GM19023 (cell line): ENCODE measurements at regions not wholly inside any gene's neighbourhood (a gene's known extent, or its start where the extent isn't known, plus 50 kb on each side); places are given as distances from the start of the nearest gene placed in this dataset.
"Not testable (repeated sequence)": the region's sequence is repeated elsewhere in the genome, so short reads cannot be mapped to it uniquely, and the experiment has no call there.

Experiments
- ATAC-seq: cut with Tn5 transposase; IDR thresholded peaks from one replicate; pipeline ENCODE4 v1.9.1; 2021; ENCODE audit warnings: mild to moderate bottlenecking, moderate library complexity; ENCODE audit not compliant: unreplicated experiment

DNA sequence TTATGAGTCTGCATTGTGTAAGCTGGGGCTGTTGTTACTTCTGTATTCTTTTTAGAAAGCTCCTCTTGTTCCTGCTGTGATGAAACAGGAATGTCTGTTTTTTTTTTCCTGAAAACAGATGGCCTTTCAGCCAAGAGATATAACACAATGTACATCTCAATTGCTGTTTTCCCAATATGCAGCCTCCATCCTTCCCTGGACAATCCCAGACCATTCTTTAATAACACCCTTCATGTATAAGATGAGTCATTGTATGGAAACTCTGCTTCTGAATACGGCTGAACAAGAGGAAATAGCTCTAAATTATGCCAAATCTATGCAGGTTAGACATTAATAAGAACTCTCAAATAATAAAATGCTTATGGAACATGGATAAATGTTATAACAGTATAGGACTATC lies 60.2 kb upstream of the LRRC4C start:
- no peak for ATAC-seq

DNA sequence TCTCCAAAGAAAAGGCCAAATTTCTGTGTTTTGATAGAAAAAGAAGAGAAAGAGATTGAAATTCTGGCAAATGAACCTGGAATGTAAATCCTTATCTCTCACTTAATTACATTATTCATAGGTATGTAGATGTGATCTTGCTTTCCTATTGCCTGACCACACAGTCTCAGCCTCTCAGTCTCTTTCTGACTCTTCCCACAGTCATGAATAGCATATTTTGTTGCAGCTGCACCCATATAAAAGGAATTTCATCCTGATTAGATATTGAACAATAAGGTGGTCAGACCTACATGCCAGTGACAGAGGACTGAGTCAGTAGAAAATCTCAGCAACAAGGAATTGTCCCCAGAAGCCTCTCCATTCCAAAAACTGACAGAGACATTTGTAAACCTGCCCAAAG lies 62.9 kb upstream of the LRRC4C start:
- no peak for ATAC-seq

DNA sequence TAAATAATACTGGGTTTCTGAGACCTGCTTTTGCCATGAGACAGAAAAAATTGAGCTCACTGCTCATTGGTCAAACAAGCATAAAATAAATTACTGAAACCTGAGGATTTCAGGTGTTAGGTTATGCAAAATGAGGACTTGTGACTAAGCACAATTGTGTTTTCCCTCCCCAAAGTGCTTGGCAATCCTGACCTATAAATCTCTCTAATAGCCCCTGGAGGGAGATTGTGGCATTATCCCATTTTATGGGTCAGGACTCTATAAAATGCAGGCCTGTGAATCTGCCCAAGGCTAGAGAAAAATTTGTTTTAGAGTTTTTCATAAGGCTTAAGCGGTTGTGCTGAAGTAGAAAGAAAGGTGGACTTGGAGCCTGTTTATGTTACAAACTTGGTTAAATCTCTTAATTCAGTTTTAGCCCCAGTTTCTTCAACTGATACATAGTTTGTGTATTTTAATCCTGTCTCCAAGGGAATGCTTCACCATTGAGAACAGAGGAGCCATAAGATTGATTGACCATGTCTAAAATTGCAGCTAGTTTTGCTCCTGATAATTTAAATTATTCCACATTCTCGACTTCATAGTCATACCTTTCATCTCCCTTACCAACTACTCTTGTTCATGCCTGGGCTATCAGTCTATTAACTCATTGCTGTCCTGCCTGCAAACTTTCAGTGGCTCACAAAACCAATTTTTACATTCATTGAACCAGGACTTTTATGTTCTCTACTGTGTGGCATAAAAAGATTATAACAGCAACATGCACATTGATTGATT lies 63.6 kb upstream of the LRRC4C start:
- no peak for ATAC-seq

DNA sequence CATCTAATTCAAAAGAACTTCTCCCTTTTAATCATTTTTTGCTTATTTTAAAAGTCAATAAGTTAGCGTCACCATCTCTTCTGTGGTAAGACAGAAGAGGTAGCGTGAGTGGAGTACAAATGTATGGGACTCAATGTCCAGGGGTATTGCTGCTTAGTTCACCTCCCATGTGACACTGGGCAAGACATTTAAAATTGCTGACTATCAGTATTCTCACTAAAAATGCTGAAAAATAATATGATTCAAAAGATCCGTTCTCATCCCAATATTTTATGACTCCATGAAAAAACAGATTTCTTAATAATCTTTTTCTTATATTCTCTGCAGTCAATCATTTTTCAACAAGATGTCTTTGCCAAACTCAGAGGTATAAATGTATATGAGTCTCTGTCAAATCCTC lies 68.1 kb upstream of the LRRC4C start:
- ATAC-seq: no peak

DNA sequence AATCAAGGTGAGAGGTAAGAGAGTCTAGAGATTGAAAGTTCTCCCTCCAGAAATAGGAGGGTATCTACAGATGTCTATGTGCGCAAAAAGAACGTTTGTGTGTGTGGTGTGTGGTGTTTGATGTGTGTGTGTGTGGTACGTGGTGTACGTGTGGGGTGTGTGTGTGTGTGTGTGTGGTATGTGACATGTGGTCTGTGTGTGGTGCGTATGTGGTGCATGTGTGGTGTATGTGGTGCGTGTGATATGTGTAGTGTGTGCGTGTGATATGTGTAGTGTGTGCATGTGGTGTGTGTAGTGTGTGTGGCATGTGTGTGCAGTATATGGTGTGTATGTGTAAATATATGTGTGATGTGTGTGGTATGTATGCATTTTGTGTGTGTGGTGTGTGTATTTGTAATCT lies 73.0 kb upstream of the LRRC4C start:
- ATAC-seq: no peak

DNA sequence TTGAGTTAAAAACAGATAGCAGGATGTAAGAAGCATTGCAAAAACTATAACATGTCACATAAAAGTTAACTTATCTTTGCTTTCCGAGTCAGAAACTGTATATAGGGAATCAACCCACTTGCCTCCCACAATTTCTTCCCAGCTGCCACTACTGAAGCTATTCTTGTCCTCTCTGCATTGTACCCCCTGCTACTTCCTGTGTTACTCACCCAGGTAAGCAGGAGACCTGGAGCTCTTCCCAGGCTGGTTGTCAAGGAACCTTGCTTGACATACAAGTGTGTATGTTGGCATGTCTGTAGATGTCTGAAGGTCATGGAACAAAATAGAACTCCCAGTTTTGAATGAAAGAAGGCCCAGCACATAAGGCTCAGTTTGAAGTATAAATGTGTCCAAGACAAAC lies 74.3 kb upstream of the LRRC4C start:
- no peak for ATAC-seq

DNA sequence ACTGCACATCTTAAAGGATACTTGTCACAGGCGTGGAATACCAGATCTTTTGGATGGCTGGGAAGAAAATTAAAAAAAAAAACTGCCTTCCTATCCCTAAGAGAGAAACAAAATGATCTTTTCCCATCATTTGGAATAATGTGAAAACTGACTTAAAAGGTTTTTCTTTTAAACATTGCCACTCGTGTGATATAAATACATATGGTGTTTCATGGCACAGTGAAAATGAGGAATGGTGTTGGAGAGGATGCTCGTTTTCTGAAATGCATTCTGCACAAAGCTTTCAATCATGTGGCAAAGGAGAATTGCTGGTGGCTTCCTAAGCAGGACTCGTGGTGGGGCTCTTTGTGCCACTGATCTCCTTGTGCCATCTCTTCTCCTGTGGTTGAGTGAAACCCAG lies 74.9 kb upstream of the LRRC4C start:
- no peak for ATAC-seq

DNA sequence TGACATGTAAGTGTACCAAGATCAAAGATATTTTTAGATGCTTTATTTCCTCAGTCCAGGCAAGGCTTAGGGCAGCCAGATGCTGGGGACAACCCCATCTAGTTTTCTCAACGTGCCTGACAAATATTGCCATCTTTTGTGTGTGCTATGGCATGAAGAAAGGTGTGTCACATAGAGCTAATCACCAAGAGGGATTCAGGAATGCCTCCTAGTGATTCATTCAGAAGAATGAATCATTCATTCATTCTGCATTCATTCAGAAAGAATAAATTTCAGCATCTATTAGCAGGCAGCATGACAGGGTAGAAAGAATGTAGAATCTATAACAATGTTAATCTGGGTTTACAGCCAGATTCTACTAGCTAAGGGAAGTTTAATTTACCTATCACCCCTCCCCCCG lies 75.4 kb upstream of the LRRC4C start:
- no peak for ATAC-seq

DNA sequence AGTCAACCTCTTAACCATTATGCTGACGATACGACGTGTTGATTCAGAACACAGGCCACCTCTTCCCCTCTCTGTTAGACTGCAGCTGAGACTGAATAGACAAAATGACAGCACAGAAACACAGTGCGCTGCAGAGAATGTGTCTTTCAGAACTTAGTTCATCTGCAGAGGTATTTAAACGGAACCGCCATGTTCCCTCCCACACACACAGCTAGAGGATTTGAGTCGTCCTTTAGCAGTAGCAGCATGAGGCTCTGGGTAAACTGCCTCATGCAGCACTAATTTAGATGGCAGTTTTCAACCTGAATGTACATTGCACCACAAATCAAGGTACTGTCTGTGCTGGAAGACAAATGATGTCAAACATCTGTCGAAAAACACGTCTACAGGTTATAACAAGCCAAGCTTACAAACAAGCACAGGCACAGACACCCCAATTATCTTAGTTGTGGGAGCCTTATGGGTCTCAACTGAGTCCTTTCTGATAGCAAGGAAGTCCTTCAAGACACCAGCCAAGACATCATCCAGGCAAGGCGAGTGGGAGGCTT lies 76.6 kb upstream of the LRRC4C start:
- ATAC-seq: no peak

DNA sequence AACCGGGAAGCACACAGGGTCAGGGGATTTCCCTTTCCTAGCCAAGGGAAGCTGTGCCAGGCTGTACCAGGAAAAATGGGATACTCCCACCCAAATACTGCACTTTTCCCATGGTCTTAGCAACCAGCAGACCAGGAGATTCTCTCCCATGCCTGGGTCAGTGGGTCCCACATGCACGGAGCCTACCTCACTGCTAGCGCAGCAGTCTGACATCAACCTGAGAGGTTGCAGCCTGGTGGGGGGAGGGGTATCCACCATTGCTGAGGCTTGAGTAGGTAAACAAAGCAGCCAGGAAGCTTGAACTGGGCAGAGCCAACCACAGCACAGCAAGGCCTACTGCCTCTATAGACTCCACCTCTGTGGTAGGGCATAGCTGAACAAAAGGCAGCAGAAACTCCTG lies 85.5 kb upstream of the LRRC4C start:
- ATAC-seq: not testable (repeated sequence)

DNA sequence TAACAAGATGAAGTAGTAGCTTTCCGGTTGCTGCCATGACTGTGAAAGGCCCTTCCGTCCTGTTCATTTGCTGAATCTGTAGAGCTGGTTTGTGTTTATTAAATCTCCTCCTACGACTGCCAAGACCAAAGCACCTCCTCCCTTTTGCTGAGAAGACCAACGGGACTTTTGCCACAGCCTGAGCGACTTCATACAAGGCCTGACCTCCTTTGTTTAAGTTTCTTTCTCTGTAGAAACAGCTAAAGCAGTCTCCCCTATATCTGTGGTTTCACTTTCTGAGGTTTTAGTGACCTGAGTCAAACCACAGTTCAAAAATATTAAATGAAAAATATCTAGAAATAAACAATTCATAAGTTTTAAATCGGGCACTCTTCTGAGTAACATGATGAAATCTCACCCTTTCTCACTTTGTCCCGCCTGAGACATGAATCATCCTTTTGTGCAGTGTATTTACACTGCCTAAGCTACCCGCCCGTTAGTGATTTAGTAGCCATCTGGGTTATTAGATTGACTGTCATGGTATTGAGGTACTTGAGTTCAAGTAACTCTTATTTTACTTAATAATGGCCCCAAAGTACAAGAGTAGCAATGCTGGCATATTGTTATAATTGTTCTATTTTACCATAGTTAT lies 119.1 kb upstream of the LRRC4C start:
- ATAC-seq: no peak

DNA sequence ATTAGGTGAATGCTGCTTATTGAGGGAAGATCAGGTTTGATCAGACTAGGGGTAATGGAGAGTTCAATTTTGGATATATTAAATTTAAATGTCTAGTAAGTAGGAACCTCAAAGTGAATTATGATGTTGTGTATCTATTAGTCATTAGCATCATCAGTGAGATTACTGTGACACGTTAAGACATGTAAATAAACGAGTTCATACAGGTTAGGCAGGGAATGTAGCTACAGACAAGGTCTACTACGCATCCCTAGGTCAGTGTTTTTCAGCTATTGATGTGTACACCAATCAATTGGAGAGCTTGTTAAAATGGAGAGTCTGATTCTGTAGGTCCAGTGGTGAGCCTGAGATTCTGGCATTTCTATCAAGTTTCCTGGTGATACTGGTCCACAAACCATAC lies 120.1 kb upstream of the LRRC4C start:
- no peak for ATAC-seq

DNA sequence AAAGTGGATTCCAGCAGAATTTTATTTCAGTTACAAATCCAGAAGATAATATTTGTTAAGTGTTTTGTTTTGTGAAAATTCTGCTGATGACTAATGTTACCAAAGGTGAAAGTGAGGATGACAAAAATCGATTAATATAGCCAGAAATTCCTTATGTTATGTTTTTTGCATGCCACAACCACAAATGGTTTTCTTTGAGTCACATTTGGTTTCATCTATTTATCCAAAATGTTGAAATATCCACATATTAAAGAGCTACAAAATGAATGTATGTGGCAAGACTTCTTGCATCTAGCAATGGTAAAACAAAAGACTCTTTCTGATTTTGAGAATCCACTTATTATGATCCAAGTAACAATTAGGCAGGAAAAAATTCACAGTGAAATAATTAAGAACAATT lies 150.1 kb upstream of the LRRC4C start:
- no peak for ATAC-seq

DNA sequence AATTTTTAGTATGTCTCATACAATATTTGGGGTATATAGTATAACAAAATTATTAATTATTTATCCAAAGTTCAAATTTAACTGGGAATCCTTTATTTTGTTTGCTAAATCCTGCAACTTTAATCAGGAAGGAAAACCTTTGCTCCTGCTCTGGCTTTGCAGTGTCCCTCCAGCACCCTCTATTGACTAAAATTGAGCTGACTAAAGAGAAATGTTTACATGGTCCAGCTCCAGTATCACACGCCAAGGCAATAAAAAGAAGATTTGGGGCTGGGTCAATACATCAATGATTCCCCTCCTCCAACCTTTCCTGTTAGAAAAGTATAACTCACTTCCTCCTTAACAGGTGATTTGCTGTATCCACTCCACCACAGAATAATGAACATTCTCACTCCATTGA lies 153.0 kb upstream of the LRRC4C start:
- no peak for ATAC-seq

DNA sequence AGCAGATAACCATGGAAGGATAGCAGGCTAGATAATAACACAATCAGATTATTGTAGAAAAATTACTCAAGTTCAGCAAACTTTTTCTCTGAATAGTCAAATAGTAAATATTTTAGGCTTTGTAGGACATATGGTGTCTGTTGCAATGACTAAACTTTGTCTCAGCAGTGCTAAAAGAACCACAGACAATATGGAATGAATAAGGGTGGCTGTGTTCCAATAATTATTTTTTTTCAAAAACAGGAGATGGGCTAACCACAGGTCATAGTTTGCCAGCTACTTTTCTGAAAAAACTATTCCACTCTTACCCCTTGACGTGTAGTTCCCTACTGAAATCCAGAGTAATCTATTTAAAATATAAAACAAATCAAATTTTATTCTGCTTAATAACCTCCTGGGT lies 153.9 kb upstream of the LRRC4C start:
- ATAC-seq: no peak

DNA sequence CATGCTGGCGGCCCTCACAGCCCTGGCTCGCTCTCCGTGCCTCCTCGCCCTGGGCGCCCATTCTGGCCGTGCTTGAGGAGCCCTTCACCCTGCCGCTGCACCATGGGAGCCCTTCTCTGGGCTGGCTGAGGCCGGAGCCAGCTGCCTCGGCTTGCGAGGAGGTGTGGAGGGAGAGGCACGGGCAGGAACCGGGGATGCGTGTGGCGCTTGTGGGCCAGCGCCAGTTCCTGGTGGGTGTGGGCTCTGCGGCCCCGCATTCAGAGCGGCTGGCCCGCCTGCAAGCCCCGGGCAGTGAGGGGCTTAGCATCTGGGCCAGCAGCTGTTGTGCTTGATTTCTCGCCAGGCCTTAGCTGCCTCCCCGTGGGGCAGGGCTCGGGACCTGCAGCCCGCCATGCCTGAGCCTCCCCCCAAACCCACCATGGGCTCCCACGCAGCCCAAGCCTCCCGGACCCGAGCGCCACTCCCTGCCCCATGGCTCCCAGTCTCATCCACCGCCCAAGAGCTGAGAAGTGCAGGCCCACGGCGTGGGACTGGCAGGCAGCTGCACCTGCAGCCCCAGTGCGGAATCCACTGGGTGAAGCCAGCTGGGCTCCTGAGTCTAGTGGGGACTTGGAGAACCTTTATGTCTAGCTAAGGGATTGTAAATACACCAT lies 163.4 kb upstream of the LRRC4C start:
- ATAC-seq: no peak

DNA sequence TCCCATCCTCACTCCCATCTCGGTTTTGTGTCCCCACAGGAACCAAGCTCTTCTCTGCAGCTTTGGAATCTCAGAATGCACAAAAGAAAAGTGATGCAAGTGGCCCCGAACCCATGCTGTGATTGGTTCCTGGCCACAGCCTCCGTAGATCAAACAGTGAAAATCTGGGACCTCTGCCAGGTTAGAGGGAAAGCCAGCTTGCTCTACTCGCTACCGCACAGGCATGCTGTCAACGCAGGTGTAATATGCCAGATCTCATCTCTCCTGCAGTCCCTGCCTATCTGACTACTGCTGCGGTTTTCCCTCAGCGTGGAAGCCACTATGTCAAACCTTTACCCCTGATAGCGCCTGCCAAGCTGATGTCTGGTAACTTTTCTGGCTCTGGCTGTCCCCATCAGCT lies 200.5 kb upstream of the LRRC4C start:
- ATAC-seq: no peak

DNA sequence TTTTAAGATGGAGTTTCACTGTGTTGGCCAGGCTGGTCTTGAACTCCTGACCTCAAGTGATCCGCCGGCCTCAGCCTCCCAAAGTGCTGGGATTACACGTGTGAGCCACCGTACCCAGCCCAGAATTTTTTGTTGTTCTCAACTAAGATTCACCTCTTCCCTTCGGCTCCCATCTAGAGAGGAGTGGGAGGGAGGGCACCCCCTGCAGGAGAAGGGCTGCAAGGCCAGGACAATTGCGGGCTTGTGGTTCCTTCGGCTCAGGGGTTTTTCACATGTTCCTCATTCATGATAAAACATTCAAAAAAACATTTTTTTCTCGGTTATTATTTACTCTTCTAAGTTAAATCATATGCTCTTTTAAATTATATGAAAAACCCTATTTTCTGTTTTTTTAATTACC lies 201.1 kb upstream of the LRRC4C start:
- no peak for ATAC-seq

DNA sequence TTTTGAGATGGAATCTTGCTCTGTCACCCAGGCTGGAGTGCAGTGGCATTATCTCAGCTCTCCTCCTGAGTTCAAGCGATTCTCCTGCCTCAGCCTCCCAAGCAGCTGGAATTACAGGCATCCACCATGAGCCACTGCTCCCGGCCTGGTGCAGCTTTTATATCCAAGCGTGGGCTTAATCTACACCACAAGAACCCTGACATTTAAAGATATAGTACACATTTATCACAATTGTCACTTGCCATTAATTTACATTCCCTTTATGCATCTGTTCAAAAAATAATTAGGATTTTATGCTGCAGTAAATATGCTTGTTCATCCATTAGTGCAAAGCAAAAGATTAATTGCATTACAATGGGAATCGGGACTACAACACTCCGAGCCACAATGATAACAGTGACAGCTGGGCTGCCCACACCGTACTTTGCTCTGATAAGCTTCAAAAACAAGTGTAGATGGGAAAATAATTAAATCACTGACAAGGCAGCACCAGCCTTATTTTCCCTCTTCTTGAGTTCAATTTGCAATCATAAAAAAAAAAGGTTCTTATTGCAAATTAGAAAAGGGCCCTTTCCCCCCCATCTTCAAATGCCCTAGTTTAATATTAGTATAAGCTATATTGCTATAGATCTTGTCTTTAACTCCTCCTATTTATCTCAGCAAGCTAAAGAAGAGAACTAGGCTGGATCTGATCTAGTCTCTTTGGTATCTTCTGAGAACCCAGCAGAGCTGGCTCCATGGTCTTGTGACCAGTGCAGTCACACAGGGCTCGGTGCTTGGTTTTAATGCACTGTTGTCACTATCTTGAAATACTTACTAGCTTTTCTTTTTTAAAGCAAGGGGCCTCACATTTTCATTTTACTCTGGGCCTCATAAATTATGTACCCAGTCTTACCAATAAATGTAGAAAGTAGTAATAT lies 206.2 kb upstream of the LRRC4C start:
- ATAC-seq: no peak

DNA sequence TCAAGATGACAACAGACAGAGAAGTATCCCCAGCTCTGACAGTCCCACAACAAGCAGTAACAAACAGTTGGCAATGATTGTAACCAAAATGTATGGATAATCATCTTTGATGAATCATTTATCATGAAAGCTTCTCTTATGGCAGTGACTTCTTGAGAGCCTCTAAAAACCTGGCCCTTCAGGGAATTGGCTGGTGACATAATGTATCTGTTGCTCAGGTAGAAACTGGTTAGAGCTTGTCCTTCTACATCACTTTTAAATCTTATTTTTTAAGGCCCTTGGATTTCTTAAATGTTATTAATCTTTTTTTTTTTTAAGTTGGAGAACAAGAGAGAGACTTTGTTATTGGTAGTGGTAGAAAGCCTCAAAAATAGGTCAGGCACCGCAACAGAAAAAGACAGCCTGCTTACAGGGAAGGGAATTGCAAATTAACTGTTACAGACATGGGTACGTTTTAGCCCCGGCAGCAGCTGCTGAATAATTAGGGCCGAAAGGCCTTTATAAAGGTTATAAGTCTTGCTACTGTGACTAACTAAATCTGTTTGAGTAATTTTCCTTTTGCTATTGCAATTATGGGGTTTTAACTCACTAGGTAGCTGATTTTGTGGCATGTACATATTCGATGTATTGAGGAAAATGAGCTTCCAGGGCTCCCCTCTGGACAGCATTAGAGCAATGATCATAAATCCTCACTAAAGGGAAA lies 207.7 kb upstream of the LRRC4C start:
- no peak for ATAC-seq
